ENCODE measurements at regions not wholly inside any gene's neighbourhood (a gene's known extent, or its start where the extent isn't known, plus 50 kb on each side); places are given as distances from the start of the nearest gene placed in this dataset.

DNA sequence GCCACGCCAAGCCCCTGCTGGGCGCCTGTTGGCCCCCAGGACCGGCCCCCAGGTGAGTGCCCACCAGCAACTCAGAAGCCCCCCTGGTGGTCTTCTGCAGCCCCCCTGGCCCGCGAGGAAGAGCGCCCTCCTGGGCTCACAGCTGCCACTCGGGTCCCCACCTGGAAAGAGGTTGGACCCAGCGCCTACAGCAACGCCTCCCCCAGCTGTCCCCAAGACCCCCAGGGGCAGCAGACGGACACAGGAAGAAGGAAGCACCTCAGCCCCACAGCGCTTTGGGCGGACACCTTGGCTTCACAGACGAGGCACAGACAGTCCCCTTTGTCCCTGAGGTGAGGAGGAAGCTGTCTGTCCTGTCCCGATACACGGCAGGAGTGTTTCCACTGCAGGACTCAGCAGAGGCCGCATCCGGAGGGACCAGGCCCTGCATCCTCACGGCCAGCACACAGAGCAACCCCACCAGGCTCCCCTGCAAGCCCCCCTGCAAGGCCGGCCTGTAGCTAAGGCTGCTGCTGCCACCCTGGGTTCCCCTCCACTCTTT lies 115.6 kb upstream of the NKX1-1 start:
- TF ChIP-seq, protein P1, sequence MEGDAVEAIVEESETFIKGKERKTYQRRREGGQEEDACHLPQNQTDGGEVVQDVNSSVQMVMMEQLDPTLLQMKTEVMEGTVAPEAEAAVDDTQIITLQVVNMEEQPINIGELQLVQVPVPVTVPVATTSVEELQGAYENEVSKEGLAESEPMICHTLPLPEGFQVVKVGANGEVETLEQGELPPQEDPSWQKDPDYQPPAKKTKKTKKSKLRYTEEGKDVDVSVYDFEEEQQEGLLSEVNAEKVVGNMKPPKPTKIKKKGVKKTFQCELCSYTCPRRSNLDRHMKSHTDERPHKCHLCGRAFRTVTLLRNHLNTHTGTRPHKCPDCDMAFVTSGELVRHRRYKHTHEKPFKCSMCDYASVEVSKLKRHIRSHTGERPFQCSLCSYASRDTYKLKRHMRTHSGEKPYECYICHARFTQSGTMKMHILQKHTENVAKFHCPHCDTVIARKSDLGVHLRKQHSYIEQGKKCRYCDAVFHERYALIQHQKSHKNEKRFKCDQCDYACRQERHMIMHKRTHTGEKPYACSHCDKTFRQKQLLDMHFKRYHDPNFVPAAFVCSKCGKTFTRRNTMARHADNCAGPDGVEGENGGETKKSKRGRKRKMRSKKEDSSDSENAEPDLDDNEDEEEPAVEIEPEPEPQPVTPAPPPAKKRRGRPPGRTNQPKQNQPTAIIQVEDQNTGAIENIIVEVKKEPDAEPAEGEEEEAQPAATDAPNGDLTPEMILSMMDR (IDR thresholded peaks at IDR 0.05; ENCODE audit: borderline replicate concordance, extremely low read depth, low read length, poor library complexity, severe bottlenecking), result no peak
- no peak for TF ChIP-seq EZH2 (IDR thresholded peaks at IDR 0.05; ENCODE audit: borderline replicate concordance, low read depth, low read length, severe bottlenecking)
